ENCODE measurements at regions not wholly inside any gene's neighbourhood (a gene's known extent, or its start where the extent isn't known, plus 50 kb on each side); places are given as distances from the start of the nearest gene placed in this dataset.
"Not testable (repeated sequence)": the region's sequence is repeated elsewhere in the genome, so short reads cannot be mapped to it uniquely, and the experiment has no call there.

- no peak for DNase-seq
- no peaks in the 10 kb centered on the region for H3K9me3 Mint-ChIP-seq
- H3K27me3 Mint-ChIP-seq = no peaks in the 10 kb centered on the region
- no peaks in the 10 kb centered on the region for H3K4me1 Mint-ChIP-seq
- no peak overlapping the region for H3K4me3 Mint-ChIP-seq
- no peak for ATAC-seq (replicated peaks)
- H3K27ac Mint-ChIP-seq = no peak overlapping the region
- H3K36me3 Mint-ChIP-seq = no peaks in the 10 kb centered on the region
These were observed 820.3 kb upstream of the PCDH10 start for GRCh38 chr4:132328761-132329160.

DNA sequence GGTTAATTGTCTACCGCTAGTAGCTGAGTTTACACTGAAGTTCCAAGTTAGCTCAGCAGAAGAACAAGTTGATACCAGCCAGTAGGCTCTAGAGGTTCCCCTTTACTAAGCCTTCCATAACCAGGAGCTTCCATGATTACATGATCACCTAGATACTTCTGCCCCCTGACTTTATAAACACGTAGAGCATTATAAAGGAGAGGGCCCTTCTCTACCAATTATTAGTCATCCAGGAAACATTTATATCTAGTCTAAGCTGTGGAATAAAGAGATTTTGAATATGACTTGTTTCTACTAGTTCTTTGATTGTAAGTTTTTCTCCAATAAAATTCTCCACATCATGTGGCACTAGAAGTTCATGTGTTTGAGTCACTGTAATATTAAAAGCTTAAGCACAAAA lies 818.1 kb upstream of the PCDH10 start:
- H3K27ac Mint-ChIP-seq = no peak overlapping the region
- no peak overlapping the region for H3K4me3 Mint-ChIP-seq
- ATAC-seq (replicated peaks) (no peak), DNase-seq (no peak)
- H3K9me3 Mint-ChIP-seq = no peaks in the 10 kb centered on the region
- no peaks in the 10 kb centered on the region for H3K36me3 Mint-ChIP-seq
- no peaks in the 10 kb centered on the region for H3K4me1 Mint-ChIP-seq
- no peaks in the 10 kb centered on the region for H3K27me3 Mint-ChIP-seq

DNA sequence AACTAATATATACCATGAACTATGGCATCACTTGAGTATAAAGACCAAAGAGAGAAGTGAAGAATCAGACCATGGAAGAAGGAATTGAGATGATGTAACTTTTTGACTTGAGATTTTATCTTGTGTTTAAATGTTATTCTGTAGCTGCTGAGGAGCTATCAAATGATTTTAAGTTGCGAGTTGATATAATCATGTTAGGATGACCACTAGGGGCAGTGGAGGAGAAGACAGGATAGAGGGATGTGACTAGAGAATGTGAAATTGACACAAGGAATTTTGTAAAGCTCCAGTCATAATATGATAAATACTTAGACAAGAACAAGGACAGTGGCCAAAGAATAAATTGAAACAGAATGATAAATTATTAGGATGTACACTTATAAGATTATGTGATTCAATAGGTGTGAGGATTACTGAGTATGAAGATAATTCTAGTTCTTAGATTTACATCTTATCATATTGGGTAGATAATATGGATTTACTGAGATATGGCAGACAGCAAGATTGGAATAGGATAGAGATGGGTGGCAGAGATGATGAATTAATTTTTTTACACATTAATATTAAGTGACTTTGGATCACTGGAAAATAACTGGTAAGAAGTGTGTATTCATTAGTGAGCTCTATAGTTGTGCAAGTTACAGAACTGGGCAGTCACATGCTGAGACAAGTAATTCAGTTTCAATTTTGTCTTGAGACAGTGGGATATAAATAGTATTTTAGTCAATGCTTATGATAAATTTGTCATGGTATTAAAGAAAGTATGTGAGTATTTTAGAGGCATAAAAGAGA lies 816.0 kb upstream of the PCDH10 start:
- ATAC-seq (replicated peaks) (no peak), DNase-seq (no peak)
- Mint-ChIP-seq H3K36me3 (no peaks in the 10 kb centered on the region), H3K9me3 (no peaks in the 10 kb centered on the region), H3K4me3 (no peak overlapping the region), H3K27ac (no peak overlapping the region), H3K4me1 (no peaks in the 10 kb centered on the region), H3K27me3 (no peaks in the 10 kb centered on the region)

- Mint-ChIP-seq H3K4me3 (no peak overlapping the region), H3K36me3 (no peaks in the 10 kb centered on the region), H3K9me3 (no peaks in the 10 kb centered on the region), H3K4me1 (no peaks in the 10 kb centered on the region), H3K27ac (no peak overlapping the region), H3K27me3 (no peaks in the 10 kb centered on the region)
- ATAC-seq (replicated peaks) = no peak
- DNase-seq = no peak
These were observed 815.4 kb upstream of the PCDH10 start for GRCh38 chr4:132333724-132334047.

- ATAC-seq (replicated peaks) = no peak
- Mint-ChIP-seq H3K36me3 (no peaks in the 10 kb centered on the region), H3K27me3 (no peaks in the 10 kb centered on the region)
These were observed 815.0 kb upstream of the PCDH10 start for GRCh38 chr4:132334081-132334480.

GRCh38 chr4:132344924-132345828 lies 803.9 kb upstream of the PCDH10 start:
- ATAC-seq (replicated peaks) (no peak), DNase-seq (no peak)
- Mint-ChIP-seq H3K27ac (no peak overlapping the region), H3K4me1 (no peaks in the 10 kb centered on the region), H3K4me3 (no peak overlapping the region), H3K27me3 (no peaks in the 10 kb centered on the region), H3K36me3 (no peaks in the 10 kb centered on the region), H3K9me3 (peaks cover 0 to 2% of the 10 kb centered on the region in 2 donors)

More at GRCh38 chr4:132334081-132334480, 815.0 kb upstream of the PCDH10 start:
- no peaks in the 10 kb centered on the region for H3K4me1 Mint-ChIP-seq
- no peaks in the 10 kb centered on the region for H3K9me3 Mint-ChIP-seq
- no peak for DNase-seq
- no peak overlapping the region for H3K4me3 Mint-ChIP-seq
- no peak overlapping the region for H3K27ac Mint-ChIP-seq

DNA sequence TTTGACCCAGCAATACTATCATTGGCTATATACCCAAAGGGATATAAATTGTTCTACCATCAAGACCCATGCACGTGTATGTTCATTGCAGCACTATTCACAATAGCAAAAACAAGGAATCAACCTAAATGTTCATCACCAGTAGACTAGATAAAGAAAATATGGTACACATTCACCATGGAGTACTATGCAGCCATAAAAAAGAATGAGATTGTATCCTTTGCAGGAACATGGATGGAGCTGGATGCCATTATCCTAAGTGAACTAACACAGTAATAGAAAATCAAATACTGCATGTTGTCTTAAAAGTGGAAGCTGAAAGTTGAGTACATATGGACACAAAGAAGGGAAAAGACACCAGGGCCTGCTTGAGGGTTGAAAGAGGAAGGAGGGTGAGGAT lies 803.1 kb upstream of the PCDH10 start:
- no peak overlapping the region for H3K27ac Mint-ChIP-seq
- H3K27me3 Mint-ChIP-seq = no peaks in the 10 kb centered on the region
- H3K9me3 Mint-ChIP-seq = peaks cover 0 to 2% of the 10 kb centered on the region in 2 donors
- H3K4me3 Mint-ChIP-seq = no peak overlapping the region
- H3K4me1 Mint-ChIP-seq = no peaks in the 10 kb centered on the region
- DNase-seq (no peak), ATAC-seq (replicated peaks) (no peak)
- no peaks in the 10 kb centered on the region for H3K36me3 Mint-ChIP-seq

DNA sequence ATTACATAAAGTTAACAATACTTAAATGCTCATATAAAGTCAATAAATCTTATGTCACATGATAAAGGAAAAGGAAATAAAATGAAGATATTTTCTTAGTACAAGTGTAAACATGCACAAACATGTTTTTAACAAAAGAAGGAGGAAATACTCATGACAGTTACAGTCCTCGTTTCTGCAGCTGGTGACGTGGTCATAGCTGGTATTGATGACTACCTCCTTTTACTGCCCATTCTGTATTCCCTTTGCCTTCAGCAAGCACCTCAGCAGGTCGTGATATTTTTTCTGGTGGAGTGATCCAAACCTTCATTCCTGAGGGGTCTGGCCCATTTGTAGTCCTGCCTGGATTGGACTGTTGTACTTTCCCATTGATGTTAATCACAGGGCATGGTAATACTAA lies 797.5 kb upstream of the PCDH10 start:
- not testable (repeated sequence) for DNase-seq; H3K36me3 Mint-ChIP-seq; ATAC-seq (replicated peaks); H3K27ac Mint-ChIP-seq; H3K9me3 Mint-ChIP-seq; H3K4me1 Mint-ChIP-seq; H3K27me3 Mint-ChIP-seq; H3K4me3 Mint-ChIP-seq

- H3K36me3 Mint-ChIP-seq = no peaks in the 10 kb centered on the region
- H3K27me3 Mint-ChIP-seq = no peaks in the 10 kb centered on the region
- peaks cover 4 to 11% of the 10 kb centered on the region in 2 donors for H3K9me3 Mint-ChIP-seq
- no peaks in the 10 kb centered on the region for H3K4me1 Mint-ChIP-seq
- H3K4me3 Mint-ChIP-seq = no peak overlapping the region
- ATAC-seq (replicated peaks) = no peak
- H3K27ac Mint-ChIP-seq = no peak overlapping the region
- DNase-seq = no peak
These were observed 766.9 kb upstream of the PCDH10 start for GRCh38 chr4:132382243-132382642.

DNA sequence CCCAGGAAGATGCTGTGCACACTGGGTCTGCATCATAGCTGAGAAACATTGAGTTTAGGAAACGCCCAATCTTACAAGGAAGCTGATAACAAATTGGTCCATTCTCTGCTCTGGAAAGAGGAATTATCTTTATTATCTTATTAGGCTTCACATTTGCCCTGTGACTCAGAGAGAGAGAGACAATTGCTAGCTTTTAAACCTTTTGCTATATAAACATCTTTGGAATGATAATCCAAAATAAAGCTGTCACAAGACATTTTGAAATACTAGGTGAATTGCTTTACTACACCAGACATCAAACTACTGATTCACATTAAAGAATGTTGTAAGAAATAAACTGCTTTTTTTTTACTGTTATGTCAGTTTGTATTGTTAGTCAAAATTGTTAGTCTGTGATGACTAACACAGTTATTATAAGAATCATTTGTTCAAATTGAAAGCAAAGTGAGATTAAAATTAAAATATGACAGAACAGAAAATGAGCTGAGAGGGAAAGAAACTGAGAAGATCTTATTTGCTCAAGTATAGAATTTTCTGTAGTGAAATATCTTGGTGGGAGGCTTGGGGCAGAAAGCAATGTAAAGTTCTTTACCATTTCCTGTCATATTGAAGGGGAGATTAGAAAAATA lies 765.4 kb upstream of the PCDH10 start:
- no peak overlapping the region for H3K4me3 Mint-ChIP-seq
- no peak for DNase-seq
- H3K4me1 Mint-ChIP-seq = no peaks in the 10 kb centered on the region
- no peak for ATAC-seq (replicated peaks)
- H3K36me3 Mint-ChIP-seq = no peaks in the 10 kb centered on the region
- no peaks in the 10 kb centered on the region for H3K27me3 Mint-ChIP-seq
- no peak overlapping the region for H3K27ac Mint-ChIP-seq
- peaks cover 4 to 11% of the 10 kb centered on the region in 2 donors for H3K9me3 Mint-ChIP-seq

DNA sequence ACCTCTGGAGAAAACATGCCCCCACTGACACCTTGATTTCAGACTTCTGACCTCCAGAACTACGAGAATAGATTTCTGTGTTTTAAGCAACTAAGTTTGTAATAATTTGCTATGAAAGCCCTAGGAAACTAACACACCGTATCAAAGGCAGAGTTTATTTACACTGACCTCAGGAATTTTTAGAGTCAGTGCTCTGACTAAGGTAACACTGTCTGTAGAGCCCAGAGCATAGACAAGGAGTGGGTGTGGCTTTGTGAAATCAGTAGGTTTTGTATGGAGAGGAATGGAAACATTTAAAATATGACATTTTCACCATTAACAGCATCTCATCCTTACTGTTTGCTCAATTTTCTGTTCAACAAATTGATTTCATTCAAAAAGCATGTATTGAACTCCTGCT lies 764.4 kb upstream of the PCDH10 start:
- no peak overlapping the region for H3K4me3 Mint-ChIP-seq
- DNase-seq = no peak
- H3K9me3 Mint-ChIP-seq = peaks cover 1 to 4% of the 10 kb centered on the region in 2 donors
- H3K4me1 Mint-ChIP-seq = no peaks in the 10 kb centered on the region
- no peaks in the 10 kb centered on the region for H3K27me3 Mint-ChIP-seq
- ATAC-seq (replicated peaks) = no peak
- H3K36me3 Mint-ChIP-seq = no peaks in the 10 kb centered on the region
- no peak overlapping the region for H3K27ac Mint-ChIP-seq

- H3K27ac Mint-ChIP-seq = no peak overlapping the region
- H3K4me1 Mint-ChIP-seq = no peaks in the 10 kb centered on the region
- H3K36me3 Mint-ChIP-seq = no peaks in the 10 kb centered on the region
- DNase-seq (no peak), ATAC-seq (replicated peaks) (no peak)
- peaks cover 0 to 2% of the 10 kb centered on the region in 2 donors for H3K9me3 Mint-ChIP-seq
- H3K4me3 Mint-ChIP-seq = no peak overlapping the region
- no peaks in the 10 kb centered on the region for H3K27me3 Mint-ChIP-seq
These were observed 763.0 kb upstream of the PCDH10 start for GRCh38 chr4:132386130-132386529.

- DNase-seq (no peak), ATAC-seq (replicated peaks) (no peak)
- no peaks in the 10 kb centered on the region for H3K27me3 Mint-ChIP-seq
- no peaks in the 10 kb centered on the region for H3K36me3 Mint-ChIP-seq
- no peak overlapping the region for H3K27ac Mint-ChIP-seq
- H3K4me3 Mint-ChIP-seq = no peak overlapping the region
- no peaks in the 10 kb centered on the region for H3K4me1 Mint-ChIP-seq
- peaks cover 0 to 1% of the 10 kb centered on the region in 2 donors for H3K9me3 Mint-ChIP-seq
These were observed 762.0 kb upstream of the PCDH10 start for GRCh38 chr4:132387060-132387459.

DNA sequence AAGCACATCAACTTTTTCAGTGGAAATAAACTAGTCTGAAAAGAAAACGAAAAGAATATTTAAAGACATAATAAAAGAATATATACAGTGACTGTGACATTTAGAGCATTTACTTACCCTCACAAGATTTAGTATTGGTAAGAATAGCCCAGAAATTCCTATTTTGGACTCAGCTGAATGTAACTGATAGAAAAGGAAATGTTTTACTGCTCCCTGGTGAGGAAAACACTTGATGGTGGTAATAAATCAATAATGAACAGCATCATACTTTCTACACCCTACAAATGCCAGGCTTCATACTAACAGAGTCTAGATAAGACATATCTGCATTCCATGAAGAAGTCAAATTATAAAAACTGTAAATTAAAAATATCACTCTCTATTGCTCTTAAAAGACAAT lies 753.5 kb upstream of the PCDH10 start:
- no peaks in the 10 kb centered on the region for H3K4me1 Mint-ChIP-seq
- no peaks in the 10 kb centered on the region for H3K36me3 Mint-ChIP-seq
- no peaks in the 10 kb centered on the region for H3K27me3 Mint-ChIP-seq
- no peak for ATAC-seq (replicated peaks)
- H3K4me3 Mint-ChIP-seq = no peak overlapping the region
- H3K9me3 Mint-ChIP-seq = peaks cover 3 to 4% of the 10 kb centered on the region in 2 donors
- DNase-seq = no peak
- H3K27ac Mint-ChIP-seq = no peak overlapping the region

- no peak overlapping the region for H3K27ac Mint-ChIP-seq
- no peaks in the 10 kb centered on the region for H3K27me3 Mint-ChIP-seq
- H3K9me3 Mint-ChIP-seq = peaks cover 3 to 4% of the 10 kb centered on the region in 2 donors
- no peaks in the 10 kb centered on the region for H3K36me3 Mint-ChIP-seq
- no peak overlapping the region for H3K4me3 Mint-ChIP-seq
- no peaks in the 10 kb centered on the region for H3K4me1 Mint-ChIP-seq
- no peak for ATAC-seq (replicated peaks)
- DNase-seq = no peak
These were observed 752.5 kb upstream of the PCDH10 start for GRCh38 chr4:132396636-132397035.

All from stimulated activated naive B cell treated with anti-CD40 and anti-IgM and Interleukin-4, amounts not matched to agents 10 μg/mL and 1 μg/mL and 100 μg/mL, for 72 hours (primary cell).